Upper lobe of right lung (tissue), 1 donor: ENCODE measurements at regions not wholly inside any gene's neighbourhood (a gene's known extent, or its start where the extent isn't known, plus 50 kb on each side); places are given as distances from the start of the nearest gene placed in this dataset.

Experiments used
- ATAC-seq: fragments of 200-7000 bp; cut with Tn5 transposase; one replicate; pipeline ENCODE4 v1.9.1; 2020; ENCODE audit warnings: mild to moderate bottlenecking, moderate library complexity
- DNase-seq: peaks from one replicate; pipeline ENCODE4 v3.0.0-alpha.2; 2020
- H3K27ac ChIP-seq: fragments of 200-600 bp; one replicate; pipeline ENCODE4 v1.8.0; 2022
- H3K27me3 ChIP-seq: fragments of 200-600 bp; one replicate; pipeline ENCODE4 v1.8.0; 2022; ENCODE audit warnings: mild to moderate bottlenecking
- H3K36me3 ChIP-seq: fragments of 200-600 bp; one replicate; pipeline ENCODE4 v1.8.0; 2022
- H3K4me1 ChIP-seq: fragments of 200-600 bp; one replicate; pipeline ENCODE4 v1.8.0; 2022
- H3K4me3 ChIP-seq: fragments of 200-600 bp; one replicate; pipeline ENCODE4 v1.8.0; 2022; ENCODE audit warnings: mild to moderate bottlenecking
- H3K9me3 ChIP-seq: fragments of 200-600 bp; one replicate; pipeline ENCODE4 v1.8.0; 2022
- intact Hi-C: fragments of 100-400 bp; cut with DNase I; formaldehyde crosslinking; loops from one replicate; pipeline ENCODE4 v1.11.0; 2022
- TF ChIP-seq, protein P1 (sequence below): fragments of 200-600 bp; IDR thresholded peaks from one replicate; pipeline ENCODE4 v1.8.0; 2022; ENCODE audit warnings: antibody characterized with exemption
- donor health status: DM: no; HTN: yes; CAD: no; lungs with severe emphysema.

DNA sequence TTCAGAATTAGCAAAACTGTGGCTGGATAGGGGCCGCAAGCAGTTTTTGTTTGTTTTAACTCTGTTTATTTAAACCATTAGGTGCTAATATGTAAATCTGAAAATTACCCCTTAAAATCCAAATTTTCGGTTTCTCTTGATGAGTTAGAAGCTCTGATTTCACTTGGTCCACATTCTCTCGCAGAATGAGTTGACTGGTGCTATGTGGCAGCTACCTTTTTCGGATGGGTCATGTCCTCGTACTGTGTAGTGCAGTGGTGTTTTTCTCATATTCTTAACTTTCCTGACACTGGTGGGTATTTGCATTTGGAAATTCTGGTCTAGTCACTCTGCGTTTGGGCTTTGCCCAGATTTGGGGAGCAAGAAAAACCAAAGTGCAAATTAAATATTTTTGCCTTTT lies 87.1 kb downstream of the DIPK2A start:
- DNase-seq (no peak), ATAC-seq (no peak)
- Histone ChIP-seq H3K9me3 (no peaks in the 10 kb centered on the region), H3K27ac (no peak overlapping the region), H3K4me3 (no peak overlapping the region), H3K27me3 (no peaks in the 10 kb centered on the region), H3K4me1 (no peaks in the 10 kb centered on the region), H3K36me3 (no peaks in the 10 kb centered on the region)
- intact Hi-C loops, result no loop called here
- TF ChIP-seq, protein P1, sequence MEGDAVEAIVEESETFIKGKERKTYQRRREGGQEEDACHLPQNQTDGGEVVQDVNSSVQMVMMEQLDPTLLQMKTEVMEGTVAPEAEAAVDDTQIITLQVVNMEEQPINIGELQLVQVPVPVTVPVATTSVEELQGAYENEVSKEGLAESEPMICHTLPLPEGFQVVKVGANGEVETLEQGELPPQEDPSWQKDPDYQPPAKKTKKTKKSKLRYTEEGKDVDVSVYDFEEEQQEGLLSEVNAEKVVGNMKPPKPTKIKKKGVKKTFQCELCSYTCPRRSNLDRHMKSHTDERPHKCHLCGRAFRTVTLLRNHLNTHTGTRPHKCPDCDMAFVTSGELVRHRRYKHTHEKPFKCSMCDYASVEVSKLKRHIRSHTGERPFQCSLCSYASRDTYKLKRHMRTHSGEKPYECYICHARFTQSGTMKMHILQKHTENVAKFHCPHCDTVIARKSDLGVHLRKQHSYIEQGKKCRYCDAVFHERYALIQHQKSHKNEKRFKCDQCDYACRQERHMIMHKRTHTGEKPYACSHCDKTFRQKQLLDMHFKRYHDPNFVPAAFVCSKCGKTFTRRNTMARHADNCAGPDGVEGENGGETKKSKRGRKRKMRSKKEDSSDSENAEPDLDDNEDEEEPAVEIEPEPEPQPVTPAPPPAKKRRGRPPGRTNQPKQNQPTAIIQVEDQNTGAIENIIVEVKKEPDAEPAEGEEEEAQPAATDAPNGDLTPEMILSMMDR, result no peak

GRCh38 chr3:144059481-144059880 lies 87.9 kb downstream of the DIPK2A start:
- TF ChIP-seq, protein P1, result no peak
- H3K4me1 ChIP-seq, result no peaks in the 10 kb centered on the region
- no peak overlapping the region for H3K4me3 ChIP-seq
- H3K27ac ChIP-seq, result no peak overlapping the region
- intact Hi-C loops, result no loop called here
- H3K9me3 ChIP-seq, result no peaks in the 10 kb centered on the region
- no peaks in the 10 kb centered on the region for H3K36me3 ChIP-seq
- no peak for DNase-seq
- no peaks in the 10 kb centered on the region for H3K27me3 ChIP-seq
- no peak for ATAC-seq

DNA sequence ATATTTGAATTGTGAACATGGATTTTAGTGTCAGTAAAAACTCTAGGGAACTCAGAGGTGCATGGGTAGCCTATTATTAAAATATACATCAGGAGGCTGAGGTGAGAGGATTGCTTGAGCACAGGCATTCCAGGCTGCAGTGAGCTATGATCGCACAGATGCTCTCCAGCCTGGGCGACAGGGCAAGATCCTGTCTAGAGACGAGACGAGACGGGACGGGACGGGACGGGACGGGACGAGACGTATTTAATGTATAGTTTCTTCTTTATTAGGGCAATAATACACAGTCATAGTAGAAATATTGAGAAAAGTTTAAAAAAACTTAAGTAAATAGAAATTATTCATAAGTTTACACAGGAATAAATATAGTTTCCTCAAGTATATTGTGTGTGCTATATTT lies 89.3 kb downstream of the DIPK2A start:
- TF ChIP-seq, protein P1, result no peak
- no peak for DNase-seq

DNA sequence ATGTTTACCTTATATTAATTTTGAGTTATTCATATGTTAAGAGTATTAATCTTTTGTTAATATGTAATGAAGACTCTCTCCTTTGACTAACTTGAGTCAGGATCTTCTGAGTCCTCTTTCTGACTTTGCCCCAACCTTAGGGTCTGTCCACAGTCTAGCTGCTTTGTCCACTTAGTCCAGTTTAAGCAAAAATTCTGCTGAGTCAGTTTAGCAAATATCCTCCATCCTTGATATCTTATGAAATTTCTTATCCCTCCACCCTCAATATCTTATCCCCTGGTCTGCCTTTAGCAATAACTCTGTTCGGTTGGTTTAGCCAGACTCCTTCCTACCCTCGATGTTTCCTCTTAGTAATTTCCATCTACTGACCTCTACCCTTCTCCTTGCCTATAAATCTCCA lies 91.7 kb downstream of the DIPK2A start:
- H3K27ac ChIP-seq, result no peak overlapping the region
- no peak for ATAC-seq
- no peaks in the 10 kb centered on the region for H3K4me1 ChIP-seq
- H3K9me3 ChIP-seq, result no peaks in the 10 kb centered on the region
- TF ChIP-seq, protein P1, result no peak
- H3K27me3 ChIP-seq, result no peaks in the 10 kb centered on the region
- intact Hi-C loops, result no loop called here
- no peaks in the 10 kb centered on the region for H3K36me3 ChIP-seq
- no peak overlapping the region for H3K4me3 ChIP-seq
- no peak for DNase-seq

More for the DNA sequence above, 89.3 kb downstream of the DIPK2A start:
- no peaks in the 10 kb centered on the region for H3K27me3 ChIP-seq
- no peaks in the 10 kb centered on the region for H3K9me3 ChIP-seq
- intact Hi-C loops, result no loop called here
- no peaks in the 10 kb centered on the region for H3K36me3 ChIP-seq
- ATAC-seq, result no peak
- H3K27ac ChIP-seq, result no peak overlapping the region
- H3K4me3 ChIP-seq, result no peak overlapping the region
- no peaks in the 10 kb centered on the region for H3K4me1 ChIP-seq

DNA sequence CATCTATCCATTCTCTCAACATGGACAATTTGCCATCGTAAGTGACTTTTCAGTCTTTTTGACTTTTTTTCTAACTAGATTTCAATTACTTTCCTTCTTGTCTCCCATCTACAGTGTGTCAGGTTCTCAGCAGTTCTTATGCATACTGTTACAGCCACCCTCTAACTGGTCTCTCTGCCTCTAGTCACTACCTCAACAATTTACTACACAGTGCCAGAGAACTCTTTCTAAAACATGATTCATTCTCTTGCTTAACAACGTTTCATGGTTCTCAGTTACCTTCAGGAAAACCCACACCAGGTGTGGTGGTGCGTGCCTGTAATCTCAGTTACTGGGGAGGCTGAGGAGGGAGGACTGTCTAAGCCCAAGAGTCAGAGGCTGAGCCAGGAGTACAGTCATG lies 95.4 kb downstream of the DIPK2A start:
- intact Hi-C loops, result no loop called here
- H3K27me3 ChIP-seq, result no peaks in the 10 kb centered on the region

GRCh38 chr3:144073698-144074097 lies 102.1 kb downstream of the DIPK2A start:
- H3K9me3 ChIP-seq, result no peaks in the 10 kb centered on the region
- H3K4me3 ChIP-seq, result no peak overlapping the region
- H3K4me1 ChIP-seq, result no peaks in the 10 kb centered on the region
- intact Hi-C loops, result no loop called here
- H3K27me3 ChIP-seq, result no peaks in the 10 kb centered on the region
- TF ChIP-seq, protein P1, result no peak
- ATAC-seq (no peak), DNase-seq (no peak)
- no peaks in the 10 kb centered on the region for H3K36me3 ChIP-seq
- H3K27ac ChIP-seq, result no peak overlapping the region

More for the DNA sequence above, 95.4 kb downstream of the DIPK2A start:
- no peaks in the 10 kb centered on the region for H3K4me1 ChIP-seq
- ATAC-seq, result no peak
- H3K4me3 ChIP-seq, result no peak overlapping the region
- H3K9me3 ChIP-seq, result no peaks in the 10 kb centered on the region
- H3K36me3 ChIP-seq, result no peaks in the 10 kb centered on the region
- H3K27ac ChIP-seq, result no peak overlapping the region
- TF ChIP-seq, protein P1, result no peak
- DNase-seq, result no peak
